ENCODE measurements at regions not wholly inside any gene's neighbourhood (a gene's known extent, or its start where the extent isn't known, plus 50 kb on each side); places are given as distances from the start of the nearest gene placed in this dataset.

- no TSS peak for BruUV-seq (replicated peaks)
- intact Hi-C loops (cut with micrococcal nuclease), result no loop called here
- no peaks in the 10 kb centered on the region for H3K79me2 ChIP-seq (ENCODE audit: insufficient read depth, low read length)
- no peak overlapping the region for H3K9ac ChIP-seq (ENCODE audit: low read length)
- no peak overlapping the region for H2AFZ ChIP-seq (ENCODE audit: low read depth, low read length, poor library complexity, severe bottlenecking)
- H4K20me1 ChIP-seq (ENCODE audit: insufficient read depth), result no peaks in the 10 kb centered on the region
- no peak; the same call in 1 of the 2 replicates for ATAC-seq
- no peaks in the 10 kb centered on the region for H3K9me3 ChIP-seq (ENCODE audit: control insufficient read depth in 1 of 2, insufficient read depth in 1 of 2, low read depth in 1 of 2, low read length in 2 of 2)
- H3K4me2 ChIP-seq (ENCODE audit: low read length), result no peak overlapping the region
- H3K4me3 ChIP-seq (replicated peaks in 1 of 2; ENCODE audit: low read depth in 1 of 2, low read length in 2 of 2), result no peak overlapping the region
- RAD21 ChIA-PET (ENCODE audit: low non-redundant PET in 1 of 2, low total read pairs in 2 of 2, uncharacterized antibody in 2 of 2, unreplicated experiment in 2 of 2), result no interaction called here
- no peaks in the 10 kb centered on the region for H3K36me3 ChIP-seq (ENCODE audit: control insufficient read depth in 1 of 2, insufficient read depth in 2 of 2, low read length in 2 of 2)
- H3K4me1 ChIP-seq (ENCODE audit: control insufficient read depth in 1 of 2, insufficient read depth in 2 of 2, low read length in 2 of 2), result no peaks in the 10 kb centered on the region
- no peaks in the 10 kb centered on the region for H3K9me2 ChIP-seq (ENCODE audit: insufficient read depth)
- DNase-seq (ENCODE audit: low read depth, low spot score), result no peak
- H3K27me3 ChIP-seq (ENCODE audit: insufficient read depth, low read length), result peaks cover 35% of the 10 kb centered on the region
- no peak overlapping the region for H3K27ac ChIP-seq (ENCODE audit: low read depth, low read length)
- POLR2A ChIA-PET, result no interaction called here
- CTCF ChIA-PET, result no interaction called here
- TF ChIP-seq CTCF (IDR thresholded peaks at IDR 0.05 in 2 of 3, conservative IDR thresholded peaks at IDR 0.05 in 1 of 3; ENCODE audit: borderline replicate concordance in 1 of 3, insufficient read depth in 1 of 3, low read depth in 2 of 3, low read length in 2 of 3) (peak in 2 of 3 experiments; percentile 25 to 38; a peak in 3 of 6 replicates), POLR2A (IDR thresholded peaks at IDR 0.05; ENCODE audit: borderline replicate concordance, extremely low read depth, insufficient read depth, insufficient read length) (no peak)
Measured at GRCh38 chr1:37085393-37085792, 51.1 kb upstream of the GRIK3 start.

- intact Hi-C loops (cut with micrococcal nuclease), result no loop called here
- no peaks in the 10 kb centered on the region for H3K9me3 ChIP-seq (ENCODE audit: control insufficient read depth in 1 of 2, insufficient read depth in 1 of 2, low read depth in 1 of 2, low read length in 2 of 2)
- H3K4me1 ChIP-seq (ENCODE audit: control insufficient read depth in 1 of 2, insufficient read depth in 2 of 2, low read length in 2 of 2), result no peaks in the 10 kb centered on the region
- H2AFZ ChIP-seq (ENCODE audit: low read depth, low read length, poor library complexity, severe bottlenecking), result no peak overlapping the region
- no peak for DNase-seq (ENCODE audit: low read depth, low spot score)
- POLR2A ChIA-PET, result no interaction called here
- ATAC-seq, result no peak
- no peaks in the 10 kb centered on the region for H3K79me2 ChIP-seq (ENCODE audit: insufficient read depth, low read length)
- H3K9me2 ChIP-seq (ENCODE audit: insufficient read depth), result no peaks in the 10 kb centered on the region
- no peak overlapping the region for H3K9ac ChIP-seq (ENCODE audit: low read length)
- no peak overlapping the region for H3K4me2 ChIP-seq (ENCODE audit: low read length)
- RAD21 ChIA-PET (ENCODE audit: low non-redundant PET in 1 of 2, low total read pairs in 2 of 2, uncharacterized antibody in 2 of 2, unreplicated experiment in 2 of 2), result no interaction called here
- no peaks in the 10 kb centered on the region for H3K36me3 ChIP-seq (ENCODE audit: control insufficient read depth in 1 of 2, insufficient read depth in 2 of 2, low read length in 2 of 2)
- TF ChIP-seq JUND (IDR thresholded peaks at IDR 0.05) (no peak), EGR1 (IDR thresholded peaks at IDR 0.05; ENCODE audit: low read depth) (no peak), RAD21 (IDR thresholded peaks at IDR 0.05; ENCODE audit: low read depth) (peak; percentile 10; the same call in 1 of the 2 replicates), ZNF274 (IDR thresholded peaks at IDR 0.05; ENCODE audit: low read depth, low read length) (no peak), CEBPB (IDR thresholded peaks at IDR 0.05; ENCODE audit: low read depth) (no peak)
- H3K27me3 ChIP-seq (ENCODE audit: insufficient read depth, low read length), result peaks cover 38% of the 10 kb centered on the region; the same call in 1 of the 2 replicates
- H4K20me1 ChIP-seq (ENCODE audit: insufficient read depth), result no peaks in the 10 kb centered on the region
- BruUV-seq (replicated peaks), result no TSS peak
- H3K27ac ChIP-seq (ENCODE audit: low read depth, low read length), result no peak overlapping the region
- H3K4me3 ChIP-seq (replicated peaks in 1 of 2; ENCODE audit: low read depth in 1 of 2, low read length in 2 of 2), result no peak overlapping the region
- CTCF ChIA-PET, result no interaction called here
Measured at GRCh38 chr1:37089750-37090149, 55.4 kb upstream of the GRIK3 start.

All from HCT116 (cell line).